Middle frontal gyrus (tissue), 1 donor: ENCODE measurements at regions not wholly inside any gene's neighbourhood (a gene's known extent, or its start where the extent isn't known, plus 50 kb on each side); places are given as distances from the start of the nearest gene placed in this dataset.

Experiments used
- DNase-seq: peaks from one replicate; pipeline ENCODE4 v3.0.0-alpha.2; 2015; ENCODE audit warnings: low spot score; ENCODE audit errors: extremely low spot score

DNA sequence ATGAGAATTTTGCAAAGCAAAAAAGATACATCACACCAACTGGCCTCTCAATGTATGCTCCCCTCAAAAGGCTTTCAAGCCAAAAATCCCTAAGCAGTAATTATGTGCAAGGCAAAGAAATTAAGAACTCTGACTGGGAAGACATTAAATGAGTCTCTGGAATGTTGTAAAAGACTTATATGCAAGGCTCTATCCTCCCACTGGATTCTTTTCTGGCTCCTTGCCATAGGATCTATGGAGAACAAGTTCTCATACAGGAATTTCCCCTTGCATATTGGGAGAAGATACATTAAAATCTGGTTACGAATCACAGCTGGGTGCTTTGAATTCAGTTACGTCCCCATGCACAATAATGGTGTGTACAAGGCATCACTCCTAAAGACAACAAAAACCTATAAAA lies 73.4 kb upstream of the ATL2 start:
- no peak for DNase-seq

DNA sequence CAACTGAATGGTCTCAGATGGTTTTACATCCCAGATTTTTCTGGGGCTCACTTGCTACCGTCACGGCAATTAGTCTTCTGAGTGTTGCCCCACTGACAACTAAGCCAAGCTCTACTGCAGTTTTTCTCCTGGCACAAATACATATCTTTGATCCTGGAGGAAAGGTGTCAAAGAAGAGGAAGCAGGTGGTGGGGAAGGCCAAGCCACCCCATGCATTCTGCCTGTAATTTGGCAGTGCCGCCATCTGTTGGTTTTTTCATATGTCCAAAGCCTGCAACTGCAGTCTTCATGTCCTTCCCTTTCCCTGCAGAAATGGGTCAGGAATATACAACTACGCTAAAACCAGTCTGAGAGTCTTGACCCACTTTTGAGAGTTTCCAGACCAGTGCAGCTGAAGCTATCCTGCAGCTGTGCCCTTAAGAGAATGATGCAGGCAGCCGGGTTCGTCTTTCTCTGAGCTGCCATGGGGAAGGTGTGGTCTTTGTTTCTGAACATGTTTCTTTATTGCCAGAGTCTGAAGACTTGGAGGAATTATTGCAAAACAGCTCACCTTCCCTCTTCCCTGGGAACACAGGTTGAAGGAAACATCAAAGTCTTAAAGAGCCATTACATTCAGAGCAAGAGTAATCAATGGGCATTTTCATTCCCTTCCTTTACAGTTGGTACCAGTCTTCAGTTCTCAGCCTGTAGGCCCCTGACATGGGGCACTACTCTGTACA lies 71.8 kb upstream of the ATL2 start:
- DNase-seq: no peak

DNA sequence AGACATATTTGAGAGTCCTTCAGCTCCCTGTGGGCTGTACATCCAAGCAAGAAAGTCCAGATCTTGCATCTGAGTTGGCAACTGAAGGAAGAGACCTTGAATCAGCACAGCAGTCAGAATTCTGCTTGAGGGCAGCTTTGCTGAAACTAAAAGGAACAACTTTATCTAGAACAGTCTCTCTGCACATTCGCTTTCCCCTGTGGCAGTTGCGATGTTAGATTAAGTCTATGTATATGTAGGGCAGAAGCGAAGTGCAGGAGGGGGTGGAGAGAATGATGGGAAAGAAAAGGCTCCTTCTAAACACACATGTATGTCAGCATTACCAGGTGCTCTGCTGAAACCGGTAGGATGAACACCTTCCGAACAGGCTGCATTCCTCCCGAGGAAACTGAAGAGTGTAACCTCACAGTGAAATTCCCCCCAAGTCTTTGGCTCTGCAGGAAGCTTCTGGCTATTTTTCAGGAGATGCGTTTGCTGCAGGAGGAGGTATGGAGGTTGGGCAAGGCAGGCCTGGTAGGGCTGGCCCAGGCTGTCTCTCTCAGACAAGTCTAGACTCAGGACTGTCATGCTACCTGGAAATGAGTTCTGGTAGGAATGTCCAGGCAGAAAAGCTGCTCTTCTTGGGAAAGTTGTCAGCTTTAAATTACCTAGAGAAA lies 70.0 kb upstream of the ATL2 start:
- DNase-seq: no peak

DNA sequence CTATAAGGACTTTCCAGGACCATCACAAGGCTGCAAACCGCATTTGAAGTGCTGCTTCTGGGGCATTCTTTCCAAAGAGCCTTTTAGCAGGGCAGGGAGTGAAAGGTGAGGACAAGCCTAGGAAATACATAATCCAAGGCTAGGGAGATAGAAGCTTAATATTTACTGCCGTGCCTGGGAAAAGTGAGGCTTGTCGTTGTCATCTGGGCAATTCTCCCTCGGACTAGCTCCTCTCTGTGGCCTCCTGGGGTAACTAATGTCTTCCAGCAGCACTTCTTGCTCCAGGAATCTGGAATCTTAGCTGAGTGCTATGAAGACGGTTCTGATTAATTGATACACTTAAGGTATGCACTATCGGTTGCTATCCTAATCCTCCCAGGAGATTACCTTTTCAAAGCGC lies 69.3 kb upstream of the ATL2 start:
- no peak for DNase-seq

DNA sequence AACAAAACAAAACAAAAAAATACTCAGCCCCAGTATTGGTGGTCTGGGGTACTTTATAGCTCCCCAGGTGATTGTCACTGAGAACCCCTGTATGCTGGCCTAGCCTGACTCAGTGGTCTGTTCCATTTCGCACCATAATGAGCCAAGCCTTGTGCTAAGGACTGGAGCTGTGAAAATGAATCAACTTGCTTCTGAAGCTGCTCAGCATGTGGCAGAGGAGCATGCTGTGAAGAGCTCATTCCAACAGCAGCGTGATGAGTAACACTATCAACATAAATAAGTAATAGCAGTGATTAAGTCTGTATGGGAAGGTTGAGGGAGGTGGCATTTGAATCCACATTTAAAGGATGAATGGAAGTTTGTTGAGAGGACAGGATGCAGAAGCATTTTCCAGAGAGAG lies 67.2 kb upstream of the ATL2 start:
- DNase-seq: no peak

DNA sequence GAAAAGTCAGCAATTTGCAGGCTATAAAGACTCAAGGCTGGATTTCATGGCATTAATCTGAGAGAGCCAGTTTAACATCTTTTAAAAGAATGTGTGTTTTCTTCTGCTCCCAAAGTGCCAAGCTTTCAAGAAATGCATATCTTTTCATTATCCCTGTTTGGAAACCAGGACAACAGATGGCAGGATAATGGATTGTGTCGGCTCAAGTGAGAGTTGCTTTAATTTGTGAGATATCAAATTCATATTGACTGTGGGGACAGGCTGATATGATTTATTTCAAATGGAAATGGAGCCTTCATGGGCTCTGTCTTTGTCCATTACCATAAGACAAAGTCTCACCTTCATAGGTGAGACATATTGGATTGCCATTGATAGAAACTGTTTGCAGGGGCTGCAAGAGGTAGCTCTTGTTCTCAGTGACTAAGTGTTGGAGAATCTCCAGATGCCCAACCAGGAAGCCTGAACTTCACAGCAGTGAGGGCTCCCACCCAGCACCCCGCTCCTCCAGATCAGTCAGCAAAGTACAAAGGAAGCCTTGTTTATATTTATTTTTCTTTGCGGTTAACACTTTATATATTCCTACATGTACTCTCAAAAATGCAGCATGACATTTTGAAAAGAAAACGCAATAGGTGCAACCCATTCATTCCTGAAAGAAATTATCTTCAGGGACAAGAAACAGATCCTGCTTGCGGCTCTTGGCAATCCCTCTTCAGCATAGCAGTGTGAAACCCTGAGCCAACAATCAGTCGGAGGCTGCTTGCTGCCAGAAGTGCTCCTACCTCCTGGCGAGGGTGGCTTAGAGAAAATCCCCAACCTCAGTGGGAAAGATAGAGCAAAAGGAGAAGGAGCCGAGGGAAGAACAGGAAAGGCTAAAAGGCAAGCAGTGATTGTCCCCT lies 65.8 kb upstream of the ATL2 start:
- peak; percentile 16 for DNase-seq

DNA sequence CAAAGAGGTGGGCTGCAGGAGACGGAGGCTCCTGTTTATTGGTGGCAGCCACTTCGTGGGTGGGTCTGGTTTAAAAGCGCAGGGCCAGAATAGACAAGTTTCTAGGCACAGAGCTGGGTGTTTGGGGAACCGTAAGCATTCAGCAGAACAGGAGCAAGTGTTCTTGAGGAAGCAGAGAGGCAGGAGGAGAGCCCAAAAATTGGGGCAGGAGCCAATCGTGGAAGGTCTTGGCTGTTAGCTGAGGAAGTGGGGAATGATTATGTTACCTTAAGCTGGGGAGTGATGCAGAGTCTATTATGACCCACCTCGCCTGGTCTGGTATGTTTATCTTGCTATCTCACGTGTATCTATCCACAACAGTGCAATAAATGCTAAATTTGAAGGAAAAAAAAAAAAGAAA lies 64.3 kb upstream of the ATL2 start:
- no peak for DNase-seq

DNA sequence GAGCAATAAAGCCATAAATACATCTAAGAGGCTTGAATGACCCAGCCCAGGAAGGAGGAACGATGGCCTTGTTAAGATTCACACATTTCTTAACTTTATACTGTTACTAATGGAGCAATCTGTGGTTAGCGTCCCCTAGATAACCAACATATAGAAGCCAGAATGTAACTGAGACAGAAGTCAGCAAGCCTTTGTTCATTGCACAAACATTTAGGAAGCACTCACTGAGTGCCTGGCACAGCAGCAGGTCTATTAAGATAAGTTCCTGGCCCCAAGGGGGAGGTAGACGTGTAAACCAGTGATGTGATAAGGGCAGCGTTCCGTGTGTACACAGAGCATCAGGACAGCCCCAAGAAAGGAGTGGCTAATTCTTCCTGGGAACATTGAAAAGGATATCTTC lies 63.6 kb upstream of the ATL2 start:
- no peak for DNase-seq

DNA sequence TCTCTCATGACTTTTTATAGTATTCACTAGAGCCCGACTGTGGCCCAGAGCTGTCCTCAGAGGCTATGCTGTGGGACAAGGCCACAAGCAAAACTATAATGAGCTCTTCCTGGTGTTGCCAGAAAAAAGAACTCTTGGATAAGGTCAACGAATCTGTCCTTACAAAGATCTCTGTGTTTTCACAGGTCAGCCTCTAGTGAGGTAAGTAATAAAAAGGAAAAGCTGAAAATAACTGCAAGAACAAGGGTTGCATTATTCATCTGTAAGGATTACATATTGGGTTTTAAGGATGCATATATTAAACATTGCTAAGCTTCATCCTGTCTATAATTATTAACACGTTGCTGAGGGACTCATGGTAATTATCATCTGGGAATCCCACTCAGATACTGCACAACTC lies 62.8 kb upstream of the ATL2 start:
- DNase-seq: no peak

DNA sequence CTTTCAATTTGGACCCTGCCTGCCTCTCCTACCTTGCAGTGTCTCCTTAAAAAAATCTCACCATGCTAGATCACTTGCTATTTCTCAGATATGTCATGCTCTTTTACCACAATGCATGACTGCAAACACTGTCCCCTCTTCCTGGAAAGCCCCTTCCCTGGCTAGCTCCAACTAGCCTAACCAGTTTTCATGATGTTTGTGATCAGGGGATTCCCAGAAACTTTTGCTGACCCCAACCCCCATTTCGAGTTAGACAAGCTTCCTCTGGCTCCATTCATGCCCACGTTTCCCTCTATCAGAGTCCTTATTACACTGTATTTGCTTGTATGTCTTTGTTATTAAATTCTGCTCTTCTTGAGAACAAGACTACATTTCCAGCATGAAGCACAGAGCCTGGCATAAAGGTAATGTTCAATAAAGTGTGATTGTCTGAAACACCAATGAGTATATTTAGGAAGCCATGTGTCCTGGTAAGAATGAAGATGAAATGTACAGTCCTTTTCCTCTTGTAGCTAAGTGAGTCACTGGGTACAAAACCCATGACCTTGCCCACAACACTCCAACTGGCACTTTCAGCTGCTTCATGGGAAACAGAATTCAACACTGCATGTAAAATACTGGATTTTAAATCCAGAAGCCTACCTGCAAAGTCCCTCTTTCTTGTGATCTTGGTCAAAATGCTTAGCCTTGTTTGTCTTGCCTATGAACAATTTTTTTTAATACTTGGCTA lies 62.0 kb upstream of the ATL2 start:
- no peak for DNase-seq

DNA sequence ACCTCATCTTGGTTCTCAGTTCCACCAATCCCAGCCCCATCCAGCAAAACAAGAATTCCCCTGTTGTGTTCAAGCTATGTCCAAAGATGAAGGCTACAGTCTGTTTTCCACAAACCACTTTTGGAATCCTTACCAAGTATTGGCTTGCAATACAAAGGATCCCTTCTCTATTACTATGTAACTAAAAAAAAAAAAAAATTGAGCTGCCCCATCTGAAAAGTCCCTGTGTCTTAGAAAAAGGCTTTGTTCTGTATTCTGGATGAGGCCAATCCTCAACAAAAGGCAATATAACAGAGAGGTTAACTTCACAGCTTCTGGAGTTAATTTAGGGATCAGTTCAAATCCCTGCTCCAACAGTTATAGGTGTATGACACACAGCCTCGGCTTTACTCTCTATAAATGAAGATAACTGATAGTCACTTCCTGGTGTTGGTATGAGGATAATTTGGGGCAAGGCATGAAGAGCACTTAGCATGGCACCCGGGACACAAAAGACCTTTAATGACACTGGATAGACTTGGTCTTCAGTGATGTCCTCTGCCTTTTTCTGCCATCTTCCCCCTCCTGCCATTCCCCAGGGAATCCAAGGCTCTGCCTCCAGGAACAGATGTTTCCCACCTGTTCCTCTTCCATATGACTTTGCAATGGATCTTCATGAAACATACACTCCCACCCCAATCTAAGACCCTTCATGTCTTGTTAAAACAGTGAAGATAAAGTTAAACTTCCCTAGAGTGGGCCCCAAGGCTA lies 61.2 kb upstream of the ATL2 start:
- no peak for DNase-seq

DNA sequence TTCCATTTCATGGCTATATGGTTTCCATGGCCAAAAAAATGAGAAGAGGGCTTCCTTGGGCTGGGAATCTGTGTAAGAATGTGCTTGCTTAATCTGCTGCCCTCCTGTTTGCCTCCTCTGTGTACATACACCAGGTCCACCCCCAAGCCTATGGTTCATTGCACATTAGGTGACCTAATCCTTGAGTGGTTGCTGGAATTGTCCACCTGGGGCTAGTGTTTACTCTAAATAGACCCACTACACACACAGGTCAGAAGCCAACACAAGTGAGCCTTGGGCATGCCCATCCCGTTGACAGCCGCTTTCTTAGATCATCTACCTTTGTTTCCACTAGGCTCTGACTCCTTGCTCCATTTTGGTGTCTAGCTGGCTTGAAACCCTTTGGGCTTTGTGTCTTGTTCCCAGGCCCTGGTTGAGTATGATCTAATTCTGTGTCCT lies 59.2 kb upstream of the ATL2 start:
- DNase-seq: no peak

DNA sequence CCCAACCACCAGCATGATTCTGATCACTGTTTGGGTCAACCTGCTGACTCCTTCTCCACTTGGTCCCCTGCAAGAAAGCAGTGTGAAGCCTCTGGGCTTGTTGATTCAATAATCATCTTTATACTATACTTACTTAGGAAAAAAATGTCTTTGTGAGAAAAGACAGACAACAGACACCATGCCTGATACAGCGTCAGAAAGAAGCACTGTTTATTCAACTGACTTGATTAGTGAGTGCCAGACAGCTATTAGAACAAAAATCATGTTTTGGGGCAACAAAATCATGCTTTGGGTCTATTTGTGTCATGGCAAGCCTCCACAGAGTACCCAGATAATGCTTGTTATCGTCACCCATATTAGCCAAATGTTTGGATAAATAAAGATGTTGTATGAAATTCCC lies 58.7 kb upstream of the ATL2 start:
- no peak for DNase-seq

DNA sequence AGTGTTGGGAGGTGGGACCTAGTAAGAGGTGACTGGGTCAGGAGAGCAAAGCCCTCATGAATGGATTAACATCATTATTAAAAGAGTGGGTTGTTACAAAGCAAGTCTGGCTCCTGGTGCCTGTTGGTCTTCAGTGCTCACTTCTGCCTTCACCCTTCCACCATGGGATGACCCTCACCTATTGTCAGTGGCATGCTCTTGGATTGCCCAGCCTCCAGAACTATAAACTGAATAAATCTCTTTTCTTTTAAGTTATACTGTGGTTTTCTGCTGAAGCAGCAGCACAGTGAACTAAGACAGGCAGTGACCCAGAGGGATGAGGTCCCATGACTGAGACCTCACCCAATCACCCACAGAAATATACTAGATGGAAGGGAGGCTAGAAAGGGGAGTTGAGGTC lies 57.5 kb upstream of the ATL2 start:
- no peak for DNase-seq

DNA sequence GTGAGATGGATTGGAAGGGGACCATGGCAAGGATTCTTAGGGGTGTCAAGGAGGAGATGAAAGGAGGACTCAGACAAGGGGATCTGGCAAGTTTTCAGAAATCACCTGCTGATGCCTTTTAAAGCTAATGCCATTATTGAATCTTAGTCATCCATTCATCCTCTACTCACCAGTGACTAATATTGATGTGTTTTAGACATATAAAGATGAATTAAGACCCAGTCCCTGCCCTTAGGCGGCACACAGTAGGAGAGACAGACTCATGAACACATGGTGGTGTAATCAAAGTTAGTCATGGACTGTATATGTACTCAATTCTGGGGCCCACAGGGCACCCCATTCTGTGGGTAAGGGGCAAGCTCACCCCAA lies 56.5 kb upstream of the ATL2 start:
- no peak for DNase-seq

DNA sequence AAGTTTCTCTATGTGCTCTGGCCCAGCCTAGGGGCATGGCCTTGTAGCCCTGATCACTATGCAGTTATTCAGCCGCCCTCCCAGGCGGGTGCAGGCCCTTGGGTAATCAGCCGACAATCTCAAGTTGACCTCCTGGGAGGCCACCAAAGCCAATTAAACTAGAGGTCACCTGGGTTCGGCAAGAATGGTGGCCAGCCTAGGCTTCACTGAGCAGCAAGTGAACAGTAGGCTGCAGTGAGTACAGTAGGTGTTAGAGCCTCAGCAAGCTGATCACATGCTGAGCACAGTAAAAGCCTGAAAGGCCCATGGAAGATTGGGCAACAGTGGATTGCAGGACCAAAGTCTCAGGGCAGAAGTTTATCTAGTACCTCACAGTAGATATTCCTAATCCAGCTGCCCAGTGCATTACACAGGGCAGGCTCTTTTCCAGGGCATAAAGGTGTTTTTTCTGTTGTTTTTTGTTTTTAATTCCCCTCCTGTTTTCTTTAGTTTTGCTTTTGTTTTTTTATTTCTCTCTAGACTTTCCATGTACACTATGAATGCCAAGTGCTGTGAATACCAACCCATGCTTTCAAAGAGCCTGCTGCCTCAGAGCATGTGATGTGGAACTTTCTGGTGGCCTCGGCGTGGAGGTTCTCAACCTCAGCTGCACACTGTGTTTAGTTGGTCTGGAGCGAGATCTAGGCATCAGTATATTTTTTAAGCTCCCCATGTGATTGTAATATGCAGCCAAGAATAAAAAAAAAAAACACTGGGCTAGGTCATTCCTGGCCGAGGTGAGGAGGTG lies 55.9 kb upstream of the ATL2 start:
- no peak for DNase-seq

DNA sequence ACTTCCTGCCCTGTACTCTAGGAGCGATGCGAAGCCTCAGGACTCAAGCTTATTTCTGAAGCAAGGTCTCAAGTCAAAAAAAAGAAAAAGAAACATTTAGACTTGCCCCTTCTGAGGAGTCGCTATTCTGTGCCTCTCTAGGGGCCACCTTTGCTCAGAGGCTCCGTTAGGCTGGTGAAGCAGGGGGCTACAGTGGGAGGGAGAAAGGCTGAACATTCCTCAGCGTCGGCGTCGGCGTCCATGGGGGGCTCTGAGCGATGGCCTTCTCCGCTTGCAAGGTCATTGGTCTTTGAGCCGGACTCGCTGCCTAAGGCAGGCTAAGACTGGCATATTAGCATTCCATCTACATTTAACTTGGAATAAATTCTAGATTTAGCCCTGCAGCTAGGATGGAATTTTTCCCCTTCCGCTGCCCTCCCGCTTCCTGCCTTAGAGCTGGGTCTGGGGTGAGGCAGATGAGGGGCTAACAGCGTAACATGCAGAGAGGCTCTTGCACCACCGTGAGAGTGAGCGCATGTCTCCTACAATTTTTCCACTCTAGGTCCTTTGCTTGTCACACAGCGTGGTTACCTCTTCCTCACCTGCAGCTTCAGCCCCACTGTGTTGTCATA lies 53.6 kb upstream of the ATL2 start:
- no peak for DNase-seq

DNA sequence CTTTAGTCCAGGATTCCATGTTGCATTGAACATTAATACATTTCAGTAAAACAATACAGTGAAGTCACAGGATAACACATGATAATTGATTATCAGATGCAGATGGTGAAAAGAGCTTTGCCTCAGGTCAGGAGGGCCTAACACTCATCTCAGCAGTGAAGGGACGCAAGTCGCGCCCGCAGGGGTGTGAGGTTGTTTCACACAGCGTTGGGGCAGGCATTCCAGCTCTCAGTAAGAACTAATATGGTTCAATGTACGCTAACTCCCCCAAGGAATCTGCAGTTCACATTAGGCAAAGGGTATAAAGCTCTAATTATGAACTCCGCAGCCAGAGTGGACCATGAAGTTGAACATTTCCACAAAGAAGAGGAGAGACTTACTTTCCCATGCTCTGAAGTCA lies 53.1 kb upstream of the ATL2 start:
- DNase-seq: no peak

DNA sequence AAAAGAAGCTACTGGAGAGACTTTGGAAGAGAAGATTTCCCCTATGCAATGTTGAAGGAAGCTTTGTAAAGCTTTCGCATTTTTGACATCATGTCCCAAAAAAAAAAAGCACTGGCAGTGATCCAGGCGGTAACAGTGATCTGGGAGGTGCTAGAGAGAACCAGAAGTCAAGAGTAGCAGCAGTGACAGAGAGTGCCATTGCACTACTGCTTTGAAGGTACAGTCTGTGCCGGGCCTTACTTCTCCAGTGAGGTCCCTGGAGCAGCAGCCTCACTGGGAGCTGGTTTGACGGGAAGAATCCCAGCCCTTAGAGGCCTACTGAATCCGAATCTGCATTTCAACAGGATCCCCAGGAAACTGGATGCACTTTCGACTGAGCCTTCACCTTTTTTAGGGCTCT lies 50.9 kb upstream of the ATL2 start:
- DNase-seq: no peak

DNA sequence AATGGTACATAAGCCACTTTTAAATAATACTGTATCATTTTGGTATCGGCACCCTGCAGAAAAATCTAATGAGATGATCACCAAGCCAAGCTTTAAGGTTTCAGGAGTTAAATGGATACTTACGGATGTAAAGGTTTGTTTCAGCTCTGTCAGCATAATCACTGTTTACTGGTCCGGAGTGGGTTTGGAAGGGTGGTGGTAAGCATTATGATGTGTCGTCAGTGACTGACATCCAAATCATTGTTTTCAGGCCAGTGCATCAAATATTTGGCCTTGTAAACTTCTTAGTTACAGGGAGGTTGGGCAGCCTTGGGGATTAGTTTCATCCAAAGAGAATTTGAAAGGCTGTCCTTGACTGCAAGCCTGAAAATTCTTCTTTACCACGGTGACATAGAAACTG lies 50.0 kb upstream of the ATL2 start:
- no peak for DNase-seq
